AG04449 (cell line): ENCODE measurements at regions not wholly inside any gene's neighbourhood (a gene's known extent, or its start where the extent isn't known, plus 50 kb on each side); places are given as distances from the start of the nearest gene placed in this dataset.

Source experiments
- CTCF ChIA-PET: fragments of 350-600 bp; formaldehyde crosslinking; extraction: SDS; loops from one replicate; lab custom pipeline; 2021; ENCODE audit warnings: antibody characterized with exemption; lab: Yijun Ruan, JAX
- POLR2A ChIA-PET: fragments of 400-600, 350-600 bp; formaldehyde crosslinking; extraction: SDS; loops from one replicate; lab custom pipeline; 2020; ENCODE audit warnings: antibody characterized with exemption, inconsistent platforms; lab: Yijun Ruan, JAX
- DNase-seq: peaks from one replicate; pipeline ENCODE4 v3.0.0-alpha.2; 2010; ENCODE audit warnings: low read depth, low spot score
- H3K4me3 ChIP-seq: 2 replicates; pipeline ENCODE4 v1.5.1; 2011; ENCODE audit warnings: low read depth, mild to moderate bottlenecking, control low read depth, low read length
- TF ChIP-seq, protein P1 (sequence below): IDR thresholded peaks from one replicate; pipeline ENCODE4 v1.5.1; 2011; ENCODE audit warnings: mild to moderate bottlenecking, moderate library complexity, low read length, control low read depth, inconsistent platforms; ENCODE audit not compliant: insufficient read depth; ENCODE audit errors: missing control alignments

DNA sequence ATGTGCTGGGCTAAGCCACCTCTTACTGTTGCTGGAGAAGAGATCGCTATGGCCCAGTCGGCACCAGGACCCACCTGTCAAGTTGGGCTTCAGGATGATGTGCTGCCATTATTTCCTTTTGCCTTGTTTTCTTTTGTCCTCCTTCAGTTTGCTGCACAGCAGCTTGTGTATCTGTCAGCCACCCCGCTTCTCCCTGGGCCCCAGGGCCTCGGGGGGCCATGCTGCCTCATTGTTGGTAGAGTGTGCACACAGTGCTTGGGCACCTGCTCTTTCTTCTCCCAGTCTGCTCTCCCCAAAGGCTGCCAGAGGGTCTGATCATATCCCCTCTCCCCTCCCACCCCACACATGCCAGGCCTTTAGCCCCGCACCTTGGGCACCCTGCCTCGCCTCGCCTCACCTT lies 185.5 kb upstream of the ATP10A start:
- no peak for DNase-seq
- POLR2A ChIA-PET: no interaction called here
- TF ChIP-seq, protein P1, sequence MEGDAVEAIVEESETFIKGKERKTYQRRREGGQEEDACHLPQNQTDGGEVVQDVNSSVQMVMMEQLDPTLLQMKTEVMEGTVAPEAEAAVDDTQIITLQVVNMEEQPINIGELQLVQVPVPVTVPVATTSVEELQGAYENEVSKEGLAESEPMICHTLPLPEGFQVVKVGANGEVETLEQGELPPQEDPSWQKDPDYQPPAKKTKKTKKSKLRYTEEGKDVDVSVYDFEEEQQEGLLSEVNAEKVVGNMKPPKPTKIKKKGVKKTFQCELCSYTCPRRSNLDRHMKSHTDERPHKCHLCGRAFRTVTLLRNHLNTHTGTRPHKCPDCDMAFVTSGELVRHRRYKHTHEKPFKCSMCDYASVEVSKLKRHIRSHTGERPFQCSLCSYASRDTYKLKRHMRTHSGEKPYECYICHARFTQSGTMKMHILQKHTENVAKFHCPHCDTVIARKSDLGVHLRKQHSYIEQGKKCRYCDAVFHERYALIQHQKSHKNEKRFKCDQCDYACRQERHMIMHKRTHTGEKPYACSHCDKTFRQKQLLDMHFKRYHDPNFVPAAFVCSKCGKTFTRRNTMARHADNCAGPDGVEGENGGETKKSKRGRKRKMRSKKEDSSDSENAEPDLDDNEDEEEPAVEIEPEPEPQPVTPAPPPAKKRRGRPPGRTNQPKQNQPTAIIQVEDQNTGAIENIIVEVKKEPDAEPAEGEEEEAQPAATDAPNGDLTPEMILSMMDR: no peak
- H3K4me3 ChIP-seq: no peak overlapping the region
- CTCF ChIA-PET: no interaction called here

DNA sequence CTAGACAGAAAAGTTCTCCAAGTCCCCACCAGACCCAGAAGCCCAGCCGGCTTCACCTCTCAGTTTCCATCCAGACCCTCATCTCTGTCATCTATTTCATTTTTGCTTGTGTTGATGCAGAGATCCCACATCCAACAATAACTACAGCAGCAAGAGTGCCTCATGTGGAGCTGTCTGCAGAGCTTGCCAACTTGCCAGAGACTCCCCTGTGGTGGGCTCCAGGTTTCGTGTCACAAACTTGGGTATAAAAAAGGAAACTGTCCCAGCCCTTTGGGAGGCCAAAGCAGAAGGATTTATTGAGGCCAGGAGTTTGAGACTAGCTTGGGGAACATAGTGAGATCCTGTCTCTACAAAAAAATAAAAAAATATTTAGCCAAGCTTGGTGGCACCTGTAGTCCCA lies 182.4 kb upstream of the ATP10A start:
- CTCF ChIA-PET: no interaction called here
- no peak for DNase-seq
- H3K4me3 ChIP-seq: no peak overlapping the region
- POLR2A ChIA-PET: no interaction called here
- TF ChIP-seq, protein P1: no peak

DNA sequence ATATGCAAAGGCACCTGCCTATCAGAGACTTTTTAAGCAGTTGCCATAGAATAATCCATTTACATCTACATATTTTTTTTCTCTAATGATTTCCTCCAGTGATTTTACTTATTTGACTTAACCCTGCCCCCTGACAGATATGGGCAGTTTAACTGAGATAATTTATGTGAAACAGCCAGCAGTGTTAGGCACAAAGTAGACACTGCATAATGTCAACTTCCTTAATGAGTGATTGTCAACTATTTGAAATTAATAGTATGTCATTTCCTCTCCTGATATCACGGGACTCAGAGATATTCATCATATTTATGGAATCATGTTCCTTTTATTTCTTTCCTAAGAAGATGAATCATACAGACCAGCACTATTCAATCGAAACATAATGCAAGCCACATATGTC lies 179.9 kb upstream of the ATP10A start:
- no peak overlapping the region for H3K4me3 ChIP-seq
- TF ChIP-seq, protein P1: no peak
- DNase-seq: no peak
- CTCF ChIA-PET: interaction anchor here (1.8 kb wide), 1 partner anchor 218 kb away, joined by 5 read pairs; no protein-coding TSS in a partner anchor
- POLR2A ChIA-PET: no interaction called here

DNA sequence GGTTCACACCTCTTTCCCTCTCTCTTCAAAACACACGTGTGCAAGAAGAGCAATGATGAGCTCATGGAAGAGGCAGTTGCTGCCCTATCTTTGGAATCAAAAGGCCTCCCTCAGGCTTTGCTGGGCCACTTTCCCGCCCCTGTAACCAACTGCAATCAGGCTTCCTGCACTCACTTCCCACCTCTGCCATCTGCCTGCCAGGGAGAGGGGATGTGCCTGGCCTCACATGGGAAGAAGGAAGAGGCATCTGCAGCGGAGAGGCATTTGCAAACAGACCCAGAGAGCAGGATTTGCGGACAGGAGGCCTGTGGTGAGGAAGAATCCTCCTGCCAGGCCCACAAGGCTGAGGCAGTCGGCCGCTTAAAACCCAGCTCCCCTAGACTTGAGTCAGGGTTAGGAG lies 175.6 kb upstream of the ATP10A start:
- CTCF ChIA-PET: interaction anchor here (1.1 to 4.0 kb wide), 4 partner anchors 219 to 528 kb away, joined by 3 to 40 read pairs (median 4); no protein-coding TSS in a partner anchor
- TF ChIP-seq, protein P1: no peak
- no peak for DNase-seq
- no peak overlapping the region for H3K4me3 ChIP-seq
- POLR2A ChIA-PET: no interaction called here

DNA sequence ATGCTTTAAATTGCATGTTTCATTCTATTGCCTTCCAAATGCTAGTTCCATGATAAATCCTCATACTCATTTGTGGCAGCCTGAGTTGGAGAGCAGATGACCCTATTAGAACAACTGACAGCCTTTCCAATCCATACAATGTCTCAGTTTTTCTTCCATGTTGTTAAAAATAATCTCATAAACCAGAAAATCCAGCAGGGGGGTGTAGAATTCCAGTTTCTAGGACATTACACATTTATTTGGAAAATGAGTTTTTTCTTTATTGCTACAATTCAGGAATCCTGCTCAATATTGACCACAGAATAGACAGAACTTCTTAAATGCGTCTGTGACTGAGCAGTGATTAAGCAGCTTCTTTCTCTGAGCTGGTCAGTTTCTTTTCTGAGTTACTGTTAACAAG lies 174.2 kb upstream of the ATP10A start:
- CTCF ChIA-PET: interaction anchor here (1.5 to 4.0 kb wide), 2 partner anchors 10 to 223 kb away, joined by 3 to 40 read pairs; no protein-coding TSS in a partner anchor

DNA sequence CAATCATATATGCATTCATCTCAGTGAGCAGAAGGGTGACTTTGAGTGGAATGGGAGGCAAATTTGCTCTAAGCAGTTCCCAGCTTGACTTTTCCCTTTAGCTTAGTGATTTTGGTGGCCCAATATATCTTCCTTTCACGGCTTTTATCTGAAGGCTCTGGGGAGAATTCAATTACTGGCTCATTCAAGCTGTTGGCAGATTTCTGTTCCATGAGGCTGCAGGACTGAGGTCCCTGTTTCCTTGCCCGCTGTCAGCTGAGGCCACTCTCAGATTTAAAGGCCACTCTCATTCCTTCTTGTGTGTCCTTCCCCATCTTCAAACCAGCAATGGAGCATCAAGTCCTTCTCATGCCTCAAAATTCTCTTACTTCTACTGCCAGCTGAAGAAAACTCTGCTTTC lies 170.4 kb upstream of the ATP10A start:
- H3K4me3 ChIP-seq: no peak overlapping the region
- POLR2A ChIA-PET: no interaction called here
- no peak for DNase-seq
- TF ChIP-seq, protein P1: no peak
- CTCF ChIA-PET: no interaction called here

More for the DNA sequence above, 174.2 kb upstream of the ATP10A start:
- no peak overlapping the region for H3K4me3 ChIP-seq
- DNase-seq: no peak
- POLR2A ChIA-PET: interaction anchor here (0.6 kb wide), 1 partner anchor 76 kb away, joined by 4 read pairs; no protein-coding TSS in a partner anchor
- TF ChIP-seq, protein P1: no peak
